Neural progenitor cell (in vitro differentiated cells): ENCODE measurements at regions not wholly inside any gene's neighbourhood (a gene's known extent, or its start where the extent isn't known, plus 50 kb on each side); places are given as distances from the start of the nearest gene placed in this dataset.

Source experiments
- DNase-seq: peaks from one replicate; pipeline ENCODE4 v3.0.0-alpha.2; 2016; ENCODE audit warnings: low spot score
- H2AFZ ChIP-seq: fragments of 200-600 bp; sonication (generic); replicated peaks from 2 replicates; pipeline ENCODE4 v1.6.1; 2016; ENCODE audit warnings: antibody characterized with exemption
- H3F3A ChIP-seq: fragments of 200-600 bp; sonication (generic); 2 replicates; pipeline ENCODE4 v1.6.1; 2016; ENCODE audit warnings: antibody characterized with exemption, low read depth
- H3K27ac ChIP-seq: fragments of 200-600 bp; sonication (generic); 2 replicates; pipeline ENCODE4 v1.5.1; 2016; ENCODE audit warnings: mild to moderate bottlenecking
- H3K27me3 ChIP-seq: fragments of 200-600 bp; sonication (generic); 2 replicates; pipeline ENCODE4 v1.6.1; 2016; ENCODE audit warnings: mild to moderate bottlenecking, moderate library complexity
- H3K36me3 ChIP-seq: fragments of 200-600 bp; sonication (generic); 2 replicates; pipeline ENCODE4 v1.5.1; 2016
- H3K4me1 ChIP-seq: fragments of 200-600 bp; sonication (generic); 2 replicates; pipeline ENCODE4 v1.6.1; 2016; ENCODE audit warnings: mixed run types
- H3K4me2 ChIP-seq: fragments of 200-600 bp; sonication (generic); 2 replicates; pipeline ENCODE4 v1.6.1; 2016
- H3K4me3 ChIP-seq: fragments of 200-600 bp; sonication (generic); 2 replicates; pipeline ENCODE4 v1.5.1; 2016
- H3K79me2 ChIP-seq: fragments of 200-600 bp; sonication (generic); 2 replicates; pipeline ENCODE4 v1.6.1; 2016; ENCODE audit warnings: low read depth
- H3K9ac ChIP-seq: fragments of 200-600 bp; sonication (generic); 2 replicates; pipeline ENCODE4 v1.6.1; 2016
- H3K9me3 ChIP-seq: fragments of 200-600 bp; sonication (generic); 2 replicates; pipeline ENCODE4 v1.5.1; 2016; ENCODE audit warnings: low read depth
- H4K20me1 ChIP-seq: fragments of 200-600 bp; sonication (generic); 2 replicates; pipeline ENCODE4 v1.6.1; 2016; ENCODE audit warnings: low read depth
- H3K27ac Mint-ChIP-seq: 3 replicates; pipeline ENCODE4 v1.8.0; 2021; ENCODE audit warnings: mixed read lengths
- H3K27me3 Mint-ChIP-seq: 2 replicates; pipeline ENCODE4 v1.8.0; 2022; ENCODE audit warnings: low read depth, mild to moderate bottlenecking, inconsistent platforms, moderate library complexity, mixed read lengths; ENCODE audit not compliant: insufficient read depth
- H3K36me3 Mint-ChIP-seq: 3 replicates; pipeline ENCODE4 v1.8.0; 2021; ENCODE audit warnings: mixed read lengths
- H3K4me1 Mint-ChIP-seq: 3 replicates; pipeline ENCODE4 v1.8.0; 2021; ENCODE audit warnings: mixed read lengths
- H3K4me3 Mint-ChIP-seq: 3 replicates; pipeline ENCODE4 v1.8.0; 2021; ENCODE audit warnings: mild to moderate bottlenecking, moderate library complexity, mixed read lengths
- H3K9me3 Mint-ChIP-seq: 3 replicates; pipeline ENCODE4 v1.8.0; 2020; ENCODE audit warnings: mixed read lengths
- EZH2 ChIP-seq: fragments of 200-600 bp; sonication (generic); IDR thresholded peaks from 2 replicates; pipeline ENCODE4 v1.6.1; 2017; ENCODE audit warnings: antibody characterized with exemption, mild to moderate bottlenecking, moderate library complexity
- EZH2phosphoT487 ChIP-seq: fragments of 200-600 bp; sonication (generic); IDR thresholded peaks from 2 replicates; pipeline ENCODE4 v1.6.1; 2017; ENCODE audit warnings: antibody characterized with exemption
- TF ChIP-seq, protein P1 (sequence below): fragments of 200-600 bp; sonication (generic); IDR thresholded peaks from 2 replicates; pipeline ENCODE4 v1.5.1; 2017; ENCODE audit warnings: antibody characterized with exemption, mild to moderate bottlenecking

DNA sequence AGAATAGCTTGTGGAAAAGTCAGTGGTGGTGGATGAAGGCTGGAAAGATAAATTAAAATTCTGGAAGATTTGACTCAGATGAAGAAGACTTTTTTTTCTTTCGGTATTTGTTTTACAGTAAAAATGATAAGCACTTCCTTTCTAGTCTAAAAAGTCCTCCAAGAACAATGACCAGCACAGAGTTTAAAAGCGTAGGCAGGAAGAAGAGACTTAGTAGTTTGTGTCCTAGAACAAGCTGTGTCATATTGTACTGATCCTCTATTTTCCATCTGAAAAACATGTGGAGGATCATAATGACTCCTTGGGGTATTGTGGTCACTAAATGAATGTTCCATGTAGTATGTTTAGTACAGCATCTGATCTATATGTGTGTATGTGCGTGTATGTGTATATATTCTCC is 132.4 kb upstream of the FSHR start:
- H3K4me3 Mint-ChIP-seq = no peak overlapping the region
- H3K9me3 ChIP-seq = no peaks in the 10 kb centered on the region
- H3K27me3 ChIP-seq = no peaks in the 10 kb centered on the region
- peaks cover 8% of the 10 kb centered on the region for H3K4me1 ChIP-seq
- H3K36me3 ChIP-seq = no peaks in the 10 kb centered on the region
- H3K79me2 ChIP-seq = no peaks in the 10 kb centered on the region
- TF ChIP-seq EZH2 = no peak
- TF ChIP-seq, protein P1, sequence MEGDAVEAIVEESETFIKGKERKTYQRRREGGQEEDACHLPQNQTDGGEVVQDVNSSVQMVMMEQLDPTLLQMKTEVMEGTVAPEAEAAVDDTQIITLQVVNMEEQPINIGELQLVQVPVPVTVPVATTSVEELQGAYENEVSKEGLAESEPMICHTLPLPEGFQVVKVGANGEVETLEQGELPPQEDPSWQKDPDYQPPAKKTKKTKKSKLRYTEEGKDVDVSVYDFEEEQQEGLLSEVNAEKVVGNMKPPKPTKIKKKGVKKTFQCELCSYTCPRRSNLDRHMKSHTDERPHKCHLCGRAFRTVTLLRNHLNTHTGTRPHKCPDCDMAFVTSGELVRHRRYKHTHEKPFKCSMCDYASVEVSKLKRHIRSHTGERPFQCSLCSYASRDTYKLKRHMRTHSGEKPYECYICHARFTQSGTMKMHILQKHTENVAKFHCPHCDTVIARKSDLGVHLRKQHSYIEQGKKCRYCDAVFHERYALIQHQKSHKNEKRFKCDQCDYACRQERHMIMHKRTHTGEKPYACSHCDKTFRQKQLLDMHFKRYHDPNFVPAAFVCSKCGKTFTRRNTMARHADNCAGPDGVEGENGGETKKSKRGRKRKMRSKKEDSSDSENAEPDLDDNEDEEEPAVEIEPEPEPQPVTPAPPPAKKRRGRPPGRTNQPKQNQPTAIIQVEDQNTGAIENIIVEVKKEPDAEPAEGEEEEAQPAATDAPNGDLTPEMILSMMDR = no peak
- no peak for TF ChIP-seq EZH2phosphoT487
- no peak overlapping the region for H2AFZ ChIP-seq
- peaks cover 2% of the 10 kb centered on the region for H3K27me3 Mint-ChIP-seq
- no peak for DNase-seq
- no peaks in the 10 kb centered on the region for H3K36me3 Mint-ChIP-seq
- no peaks in the 10 kb centered on the region for H3K9me3 Mint-ChIP-seq
- H4K20me1 ChIP-seq = no peaks in the 10 kb centered on the region
- no peak overlapping the region for H3K27ac ChIP-seq
- no peak overlapping the region for H3K9ac ChIP-seq
- no peaks in the 10 kb centered on the region for H3F3A ChIP-seq
- H3K4me2 ChIP-seq = no peak overlapping the region
- H3K4me3 ChIP-seq = no peak overlapping the region
- no peak overlapping the region for H3K27ac Mint-ChIP-seq
- H3K4me1 Mint-ChIP-seq = no peaks in the 10 kb centered on the region

DNA sequence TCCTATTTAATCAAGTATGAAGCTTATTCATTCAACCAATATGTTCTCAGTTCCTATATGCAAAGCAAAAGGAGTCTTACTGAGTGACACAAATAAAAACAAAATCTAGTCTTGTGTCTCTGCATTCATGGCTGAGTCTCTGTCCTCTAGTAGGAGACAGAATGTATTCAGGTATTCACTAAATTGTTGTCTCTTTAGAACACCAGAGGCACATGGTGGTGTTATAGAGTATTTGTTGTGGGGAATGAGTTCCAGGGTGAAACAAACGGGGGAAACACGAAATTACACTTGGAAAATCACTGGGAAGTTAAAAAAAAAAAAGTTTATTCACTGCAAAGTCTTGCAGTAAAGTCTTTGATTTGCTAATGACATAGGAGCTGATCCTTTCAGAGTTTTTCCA is 131.7 kb upstream of the FSHR start:
- H3K9me3 Mint-ChIP-seq = no peaks in the 10 kb centered on the region
- Histone ChIP-seq H3K4me2 (no peak overlapping the region), H3K4me3 (no peak overlapping the region), H3K4me1 (peaks cover 8% of the 10 kb centered on the region), H3F3A (no peaks in the 10 kb centered on the region), H2AFZ (no peak overlapping the region), H3K9me3 (no peaks in the 10 kb centered on the region), H3K27me3 (no peaks in the 10 kb centered on the region), H3K9ac (no peak overlapping the region), H3K27ac (no peak overlapping the region), H3K36me3 (no peaks in the 10 kb centered on the region), H4K20me1 (no peaks in the 10 kb centered on the region), H3K79me2 (no peaks in the 10 kb centered on the region)
- DNase-seq = no peak
- H3K27ac Mint-ChIP-seq = no peak overlapping the region
- TF ChIP-seq EZH2phosphoT487 (no peak), EZH2 (no peak)
- TF ChIP-seq, protein P1 = no peak
- H3K4me3 Mint-ChIP-seq = no peak overlapping the region
- H3K36me3 Mint-ChIP-seq = no peaks in the 10 kb centered on the region
- no peaks in the 10 kb centered on the region for H3K4me1 Mint-ChIP-seq
- peaks cover 2% of the 10 kb centered on the region for H3K27me3 Mint-ChIP-seq

DNA sequence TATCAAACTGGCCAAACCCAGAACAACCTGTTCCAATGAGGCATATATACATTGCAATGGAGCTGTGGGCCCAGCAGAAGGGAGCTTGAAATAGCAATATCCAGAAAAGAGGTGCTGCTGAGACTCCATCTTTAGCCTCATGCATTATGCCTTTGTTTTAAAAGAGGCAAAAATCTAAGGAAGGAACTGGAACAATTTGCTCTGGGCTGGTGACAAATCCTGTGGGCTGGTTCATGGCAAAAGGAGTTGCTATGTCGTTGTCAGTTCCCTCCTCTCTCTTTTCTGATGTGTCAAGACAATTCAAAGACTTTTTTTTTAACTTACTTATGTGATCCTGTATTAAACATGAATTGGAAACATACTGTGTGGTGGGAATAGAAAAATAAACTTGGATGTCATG is 124.2 kb upstream of the FSHR start:
- H4K20me1 ChIP-seq = no peaks in the 10 kb centered on the region
- no peaks in the 10 kb centered on the region for H3K36me3 ChIP-seq
- H3K27ac ChIP-seq = no peak overlapping the region
- no peak overlapping the region for H3K27ac Mint-ChIP-seq
- no peaks in the 10 kb centered on the region for H3K27me3 ChIP-seq
- no peaks in the 10 kb centered on the region for H3K9me3 ChIP-seq
- no peak overlapping the region for H3K4me3 ChIP-seq
- H3F3A ChIP-seq = no peaks in the 10 kb centered on the region
- H3K4me1 ChIP-seq = peaks cover 11% of the 10 kb centered on the region
- no peak overlapping the region for H2AFZ ChIP-seq
- peaks cover 5% of the 10 kb centered on the region for H3K4me1 Mint-ChIP-seq
- TF ChIP-seq EZH2phosphoT487 (no peak), EZH2 (no peak)
- TF ChIP-seq, protein P1 = no peak
- H3K27me3 Mint-ChIP-seq = peaks cover 2% of the 10 kb centered on the region
- no peak for DNase-seq
- H3K9me3 Mint-ChIP-seq = peaks cover 12% of the 10 kb centered on the region
- H3K36me3 Mint-ChIP-seq = peaks cover 4% of the 10 kb centered on the region
- no peaks in the 10 kb centered on the region for H3K79me2 ChIP-seq
- no peak overlapping the region for H3K9ac ChIP-seq
- no peak overlapping the region for H3K4me2 ChIP-seq
- no peak overlapping the region for H3K4me3 Mint-ChIP-seq

DNA sequence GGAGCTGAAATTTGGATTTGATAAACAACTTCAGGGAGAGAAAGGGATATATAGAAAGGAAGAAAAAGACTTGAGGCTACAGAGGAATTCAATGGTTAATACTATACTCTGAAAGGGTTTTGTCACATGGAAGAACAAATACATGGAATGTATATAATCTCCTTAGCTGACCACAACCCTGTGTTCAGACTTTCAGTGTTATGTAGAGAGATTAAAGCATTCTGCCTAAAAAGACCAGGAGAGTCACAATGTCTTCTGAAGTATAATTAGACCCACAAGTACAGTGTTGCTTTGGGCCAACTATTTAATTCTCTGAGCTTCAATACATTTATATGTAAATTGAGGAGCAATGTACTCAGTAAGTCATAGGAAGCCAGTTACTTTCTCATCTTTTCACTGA is 123.8 kb upstream of the FSHR start:
- peaks cover 5% of the 10 kb centered on the region for H3K4me1 Mint-ChIP-seq
- H3K79me2 ChIP-seq = no peaks in the 10 kb centered on the region
- no peak overlapping the region for H2AFZ ChIP-seq
- H3K27me3 ChIP-seq = no peaks in the 10 kb centered on the region
- H3K9ac ChIP-seq = no peak overlapping the region
- H3K4me2 ChIP-seq = no peak overlapping the region
- no peak overlapping the region for H3K4me3 ChIP-seq
- H3K4me1 ChIP-seq = peaks cover 11% of the 10 kb centered on the region
- no peaks in the 10 kb centered on the region for H3K36me3 ChIP-seq
- no peaks in the 10 kb centered on the region for H4K20me1 ChIP-seq
- H3F3A ChIP-seq = no peaks in the 10 kb centered on the region
- H3K27ac ChIP-seq = no peak overlapping the region
- H3K4me3 Mint-ChIP-seq = no peak overlapping the region
- H3K9me3 Mint-ChIP-seq = peaks cover 12% of the 10 kb centered on the region
- TF ChIP-seq EZH2phosphoT487 = no peak
- TF ChIP-seq, protein P1 = no peak
- no peak for TF ChIP-seq EZH2
- peak; percentile 17 for DNase-seq
- peaks cover 2% of the 10 kb centered on the region for H3K27me3 Mint-ChIP-seq
- peaks cover 4% of the 10 kb centered on the region for H3K36me3 Mint-ChIP-seq
- no peak overlapping the region for H3K27ac Mint-ChIP-seq
- H3K9me3 ChIP-seq = no peaks in the 10 kb centered on the region
